ENCODE measurements at regions not wholly inside any gene's neighbourhood (a gene's known extent, or its start where the extent isn't known, plus 50 kb on each side); places are given as distances from the start of the nearest gene placed in this dataset.

- no peak for DNase-seq
Observed at GRCh38 chr20:40120827-40121226, 568.2 kb downstream of the MAFB start.

- no peak for DNase-seq
Observed at GRCh38 chr20:40111282-40111681, 577.8 kb downstream of the MAFB start.

- no peak for DNase-seq
Observed at GRCh38 chr20:40110311-40110831, 578.7 kb downstream of the MAFB start.

- no peak for DNase-seq
Observed at GRCh38 chr20:40109136-40109535, 579.9 kb downstream of the MAFB start.

GRCh38 chr20:40108321-40108720 is 580.7 kb downstream of the MAFB start:
- DNase-seq: no peak

GRCh38 chr20:40104959-40105358 is 584.1 kb downstream of the MAFB start:
- DNase-seq: no peak

- no peak for DNase-seq
Observed at GRCh38 chr20:40103420-40103819, 585.6 kb downstream of the MAFB start.

GRCh38 chr20:40101560-40101959 is 587.5 kb downstream of the MAFB start:
- DNase-seq: no peak

- no peak for DNase-seq
Observed at GRCh38 chr20:40100261-40100660, 588.8 kb downstream of the MAFB start.

GRCh38 chr20:40090236-40090635 is 598.8 kb downstream of the MAFB start:
- DNase-seq: no peak

- no peak for DNase-seq
Observed at GRCh38 chr20:40087496-40087895, 601.5 kb downstream of the MAFB start.

GRCh38 chr20:40085513-40085912 is 603.5 kb downstream of the MAFB start:
- DNase-seq: no peak

GRCh38 chr20:40082436-40082835 is 606.6 kb downstream of the MAFB start:
- DNase-seq: no peak

GRCh38 chr20:40081653-40082052 is 607.4 kb downstream of the MAFB start:
- DNase-seq: no peak

GRCh38 chr20:40080041-40080652 is 608.9 kb downstream of the MAFB start:
- no peak for DNase-seq

GRCh38 chr20:40073535-40074111 is 615.4 kb downstream of the MAFB start:
- DNase-seq: no peak

- no peak for DNase-seq
Observed at GRCh38 chr20:40072907-40073306, 616.1 kb downstream of the MAFB start.

- no peak for DNase-seq
Observed at GRCh38 chr20:40056171-40056570, 632.9 kb downstream of the MAFB start.

- DNase-seq: no peak
Observed at GRCh38 chr20:40055711-40056110, 633.3 kb downstream of the MAFB start.

- DNase-seq: no peak
Observed at GRCh38 chr20:40054311-40054710, 634.7 kb downstream of the MAFB start.

GRCh38 chr20:40050596-40050995 is 638.4 kb downstream of the MAFB start:
- DNase-seq: no peak

- DNase-seq: no peak
Observed at GRCh38 chr20:40049854-40050253, 639.2 kb downstream of the MAFB start.

GRCh38 chr20:40046703-40047102 is 642.3 kb downstream of the MAFB start:
- no peak for DNase-seq

GRCh38 chr20:40037511-40037910 is 651.5 kb downstream of the MAFB start:
- DNase-seq: no peak

GRCh38 chr20:40029589-40029988 is 659.4 kb downstream of the MAFB start:
- DNase-seq: no peak
